Inflammatory macrophage (primary cell): ENCODE measurements at regions not wholly inside any gene's neighbourhood (a gene's known extent, or its start where the extent isn't known, plus 50 kb on each side); places are given as distances from the start of the nearest gene placed in this dataset.
"Not testable (repeated sequence)": the region's sequence is repeated elsewhere in the genome, so short reads cannot be mapped to it uniquely, and the experiment has no call there.

Experiments
- DNase-seq, 2 donors: peaks; one replicate each; pipeline ENCODE4 v3.0.0-alpha.2; 2020 to 2022

- DNase-seq: no peak
These were observed 176.0 kb upstream of the SPRY2 start for GRCh38 chr13:80516818-80517348.

GRCh38 chr13:80515296-80515695 is 174.4 kb upstream of the SPRY2 start:
- DNase-seq: no peak

- no peak for DNase-seq
These were observed 172.3 kb upstream of the SPRY2 start for GRCh38 chr13:80513196-80513595.

DNA sequence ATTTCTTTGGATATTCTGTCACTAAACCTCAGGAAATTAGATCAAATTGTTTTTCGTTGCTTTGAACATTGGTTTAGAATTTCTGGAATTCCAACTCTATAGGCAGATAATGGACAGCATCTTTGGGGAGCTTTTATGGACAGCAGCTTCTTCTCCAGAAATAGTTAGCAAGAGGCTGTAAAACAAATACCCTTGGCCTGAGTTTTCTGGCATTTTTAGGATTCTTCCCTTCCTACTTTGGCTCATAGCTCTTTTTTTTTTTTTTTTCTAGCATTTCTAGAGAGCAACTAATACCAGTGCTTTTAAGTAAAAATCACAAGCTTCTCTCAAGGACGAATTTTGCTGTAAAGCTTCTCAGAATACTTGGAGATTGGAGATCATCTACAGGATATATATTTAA is 169.8 kb upstream of the SPRY2 start:
- no peak for DNase-seq

DNA sequence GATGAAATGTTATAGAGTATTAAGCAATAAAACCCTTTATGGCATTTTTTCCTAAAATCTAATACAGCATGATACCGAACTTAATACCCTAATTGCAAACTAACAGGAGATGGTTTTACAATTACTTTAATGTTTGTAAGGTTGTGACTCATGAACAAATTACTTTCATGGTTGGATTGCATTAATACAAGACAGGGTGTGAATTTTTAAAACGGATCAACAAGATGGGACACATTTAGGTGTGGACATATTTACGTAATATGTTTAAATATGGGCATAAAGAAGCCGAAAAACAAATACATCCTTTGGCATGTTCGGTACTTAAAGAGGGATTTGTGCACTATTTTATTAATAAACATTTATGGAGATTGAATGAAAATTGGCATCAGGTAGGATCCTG is 168.3 kb upstream of the SPRY2 start:
- DNase-seq: no peak

DNA sequence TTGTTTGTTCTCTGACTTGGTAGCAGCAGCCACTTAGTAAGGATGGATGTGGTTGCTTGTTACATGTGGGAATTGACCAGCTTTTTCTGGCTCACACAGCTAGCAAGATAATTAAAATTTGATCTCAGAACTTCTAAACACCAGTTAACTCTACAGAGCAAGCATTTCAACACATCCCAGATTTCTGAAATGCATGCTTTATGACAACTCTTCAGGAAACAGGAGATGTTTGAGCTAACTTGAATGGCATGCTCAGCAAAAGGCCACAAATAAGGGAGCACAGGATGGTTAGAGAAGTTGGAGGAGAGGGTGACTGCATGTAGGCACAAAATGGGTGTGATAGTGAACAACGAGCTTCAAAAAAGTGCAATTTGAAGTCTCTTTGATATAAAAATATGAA is 167.1 kb upstream of the SPRY2 start:
- no peak for DNase-seq

GRCh38 chr13:80504453-80504852 is 163.5 kb upstream of the SPRY2 start:
- DNase-seq: no peak

- DNase-seq: no peak
These were observed 161.4 kb upstream of the SPRY2 start for GRCh38 chr13:80502359-80502758.

- DNase-seq: no peak
These were observed 160.6 kb upstream of the SPRY2 start for GRCh38 chr13:80501556-80501955.

DNA sequence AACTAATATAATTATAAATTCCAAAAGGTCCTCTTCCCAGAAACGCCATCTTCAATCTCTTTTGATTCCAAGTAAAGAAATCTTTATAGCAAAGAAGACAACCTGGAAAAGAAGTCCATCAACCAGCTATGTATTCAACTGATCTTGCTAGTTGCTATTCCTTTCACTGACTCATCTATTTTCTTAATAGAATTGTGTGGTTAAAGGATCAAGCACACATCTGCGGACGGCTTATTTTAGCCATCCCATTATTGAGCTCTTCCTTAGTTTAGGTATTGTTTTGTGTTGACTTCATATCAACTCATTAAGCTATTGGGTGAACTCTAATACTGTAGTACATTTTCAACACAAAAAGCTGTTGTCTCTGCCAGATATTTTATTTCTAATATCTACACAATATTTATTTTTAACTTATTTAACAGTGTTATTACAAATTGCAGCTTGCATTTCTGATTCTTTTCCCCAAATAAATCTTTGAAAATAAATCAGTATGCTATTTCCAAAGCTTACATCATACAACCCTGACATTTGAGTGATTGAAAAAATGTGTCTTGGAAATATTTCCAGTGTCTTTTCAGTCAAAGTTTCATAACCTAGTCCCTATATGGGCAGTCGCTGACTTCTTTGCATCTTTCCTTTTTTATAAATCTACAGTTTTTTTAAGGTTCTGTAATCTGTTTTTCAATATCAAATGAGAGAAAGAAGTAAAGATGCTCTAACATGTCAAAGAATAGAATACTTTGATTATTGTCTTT is 158.8 kb upstream of the SPRY2 start:
- no peak for DNase-seq

DNA sequence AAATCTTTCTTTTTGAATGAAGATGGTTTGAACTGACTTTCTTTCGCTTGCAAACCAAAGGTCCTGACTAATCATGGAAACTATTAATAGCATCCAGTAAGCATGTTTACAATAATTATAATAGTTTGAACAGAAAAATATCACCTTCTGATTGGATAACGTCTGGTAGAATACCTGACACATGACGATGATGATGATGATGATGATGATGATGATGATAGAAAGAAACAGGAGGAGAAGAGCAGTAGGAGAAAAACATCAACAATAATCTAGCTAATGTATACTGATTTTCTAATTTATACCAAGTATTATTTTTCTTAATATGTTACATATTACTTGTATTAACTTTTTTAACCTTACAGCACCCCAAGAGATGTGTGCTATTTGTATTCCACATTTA is 157.5 kb upstream of the SPRY2 start:
- no peak for DNase-seq

GRCh38 chr13:80497978-80498377 is 157.1 kb upstream of the SPRY2 start:
- DNase-seq: no peak

DNA sequence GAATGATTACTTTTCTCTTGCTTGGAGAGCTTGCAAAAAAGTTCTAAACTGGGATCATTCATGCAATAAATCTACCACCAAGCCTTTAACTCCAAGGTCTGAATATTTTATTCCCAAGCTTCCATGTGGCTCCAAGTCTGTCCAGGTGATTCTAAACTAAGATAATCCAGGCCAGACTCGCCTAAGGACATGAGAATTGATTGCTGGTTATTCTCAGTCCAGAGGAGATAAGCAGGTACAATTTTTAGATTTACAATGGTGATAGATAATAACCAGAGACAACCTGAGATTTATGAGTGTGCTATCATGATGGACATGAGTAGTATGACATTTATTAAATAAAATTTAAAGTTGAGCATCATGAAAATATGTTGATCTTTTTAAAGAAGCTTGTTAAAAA is 156.5 kb upstream of the SPRY2 start:
- DNase-seq: no peak

- no peak for DNase-seq
These were observed 155.9 kb upstream of the SPRY2 start for GRCh38 chr13:80496721-80497397.

GRCh38 chr13:80490491-80490943 is 149.6 kb upstream of the SPRY2 start:
- not testable (repeated sequence) for DNase-seq

- no peak for DNase-seq
These were observed 145.5 kb upstream of the SPRY2 start for GRCh38 chr13:80486402-80486801.

DNA sequence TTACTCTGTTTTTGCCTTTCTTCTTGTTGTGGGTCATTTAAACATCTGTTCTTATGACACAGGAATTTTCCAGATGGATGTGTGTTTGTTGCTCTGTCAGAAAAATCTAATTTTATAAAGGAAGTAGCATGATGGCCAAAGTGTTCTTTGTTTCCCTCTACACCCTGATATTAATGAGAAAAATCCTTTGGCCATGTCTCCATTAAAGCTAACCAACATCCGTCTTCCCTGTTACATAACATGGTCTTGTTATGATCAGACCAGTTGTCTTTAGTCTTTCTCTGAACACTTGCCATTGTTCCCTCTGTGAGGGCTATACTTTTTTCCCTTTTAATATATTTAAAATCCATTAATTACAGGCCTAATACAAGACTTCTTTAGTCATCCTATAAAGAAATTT is 142.2 kb upstream of the SPRY2 start:
- DNase-seq: no peak

DNA sequence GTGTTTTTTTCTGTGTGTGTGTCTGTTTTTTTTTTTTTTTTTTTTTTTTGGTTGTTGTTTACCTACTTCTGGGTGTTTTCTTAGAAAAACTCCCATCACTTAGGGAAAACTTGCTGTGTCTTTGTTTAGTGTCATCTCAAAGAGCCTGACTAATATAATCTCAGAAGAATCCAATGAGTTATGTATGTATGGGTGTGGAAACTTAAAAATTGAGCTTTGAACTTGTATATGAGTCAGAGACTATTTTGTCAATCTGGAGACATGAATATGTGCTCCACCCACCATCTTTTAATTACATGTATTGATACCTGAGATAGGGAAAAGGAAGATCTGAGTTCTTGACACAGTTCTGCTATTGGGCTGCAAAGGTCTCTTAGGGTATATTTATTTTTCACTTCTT is 140.7 kb upstream of the SPRY2 start:
- no peak for DNase-seq

GRCh38 chr13:80477661-80478443 is 136.9 kb upstream of the SPRY2 start:
- no peak for DNase-seq

GRCh38 chr13:80476953-80477352 is 136.0 kb upstream of the SPRY2 start:
- DNase-seq: no peak

DNA sequence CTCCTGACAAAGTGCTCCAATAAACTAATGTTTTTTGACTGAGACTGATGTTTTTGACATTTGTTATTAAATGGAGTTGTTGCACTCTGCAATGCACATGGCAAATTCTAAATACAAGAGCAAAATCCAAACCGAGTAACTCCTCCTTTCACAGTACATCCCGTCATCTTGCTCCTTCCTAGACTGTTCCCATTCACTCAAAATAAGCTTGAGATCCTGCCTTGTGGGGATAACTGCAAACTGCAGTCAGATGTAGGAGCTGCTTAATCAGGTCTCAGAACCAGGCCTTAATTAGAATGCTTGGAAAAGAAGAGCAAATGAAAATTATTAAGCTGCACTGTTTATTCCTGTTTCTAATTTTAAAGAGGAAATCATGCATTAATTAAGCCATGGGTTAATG is 134.8 kb upstream of the SPRY2 start:
- DNase-seq: no peak

DNA sequence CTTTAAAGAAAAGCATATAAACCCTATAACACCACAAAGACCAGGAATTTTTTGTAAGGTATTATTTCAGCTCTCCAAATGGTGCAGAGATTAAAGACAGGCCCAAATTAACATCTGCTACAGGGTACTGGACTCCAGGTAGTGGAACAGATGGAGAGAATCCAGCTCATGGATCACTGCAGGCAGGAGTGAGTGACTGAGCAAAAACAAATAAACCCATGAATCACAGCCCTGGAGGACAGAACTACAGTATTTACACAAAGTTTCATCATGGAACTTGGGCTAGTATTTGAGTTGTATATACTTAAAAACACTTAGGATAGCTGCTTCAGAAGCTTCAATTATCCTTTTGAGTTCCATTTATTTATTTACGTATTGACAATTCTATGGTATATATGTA is 132.8 kb upstream of the SPRY2 start:
- DNase-seq: no peak

- peak; percentile 47 to 56 for DNase-seq
These were observed 129.0 kb upstream of the SPRY2 start for GRCh38 chr13:80469853-80470381.
